ENCODE measurements at regions not wholly inside any gene's neighbourhood (a gene's known extent, or its start where the extent isn't known, plus 50 kb on each side); places are given as distances from the start of the nearest gene placed in this dataset.
"Not testable (repeated sequence)": the region's sequence is repeated elsewhere in the genome, so short reads cannot be mapped to it uniquely, and the experiment has no call there.

DNA sequence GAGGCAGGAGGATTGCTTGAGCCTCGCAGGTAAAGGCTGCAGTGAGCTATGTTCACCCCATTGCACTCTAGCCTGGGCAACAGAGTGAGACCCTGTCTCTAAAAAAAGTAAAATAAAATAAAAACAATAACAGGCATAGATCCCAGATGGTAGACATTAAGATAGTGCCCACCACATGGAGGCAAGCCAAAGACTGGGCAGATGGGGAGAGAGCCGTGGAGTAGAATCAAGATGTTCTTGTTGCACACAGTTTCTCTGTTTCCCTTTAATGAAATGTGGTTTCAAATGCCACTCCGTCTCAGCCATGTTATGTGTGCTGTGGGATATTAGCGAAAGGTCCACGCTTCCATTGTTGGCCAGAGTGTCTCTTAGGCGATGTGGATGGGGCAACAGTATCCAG is 63.8 kb upstream of the TBL1X start:
- H3K9me3 ChIP-seq (ENCODE audit: insufficient read depth, low read depth, low read length), result no peaks in the 10 kb centered on the region
- TF ChIP-seq EZH2phosphoT487 (IDR thresholded peaks at IDR 0.05; ENCODE audit: borderline replicate concordance), result no peak
- TF ChIP-seq, protein P1, sequence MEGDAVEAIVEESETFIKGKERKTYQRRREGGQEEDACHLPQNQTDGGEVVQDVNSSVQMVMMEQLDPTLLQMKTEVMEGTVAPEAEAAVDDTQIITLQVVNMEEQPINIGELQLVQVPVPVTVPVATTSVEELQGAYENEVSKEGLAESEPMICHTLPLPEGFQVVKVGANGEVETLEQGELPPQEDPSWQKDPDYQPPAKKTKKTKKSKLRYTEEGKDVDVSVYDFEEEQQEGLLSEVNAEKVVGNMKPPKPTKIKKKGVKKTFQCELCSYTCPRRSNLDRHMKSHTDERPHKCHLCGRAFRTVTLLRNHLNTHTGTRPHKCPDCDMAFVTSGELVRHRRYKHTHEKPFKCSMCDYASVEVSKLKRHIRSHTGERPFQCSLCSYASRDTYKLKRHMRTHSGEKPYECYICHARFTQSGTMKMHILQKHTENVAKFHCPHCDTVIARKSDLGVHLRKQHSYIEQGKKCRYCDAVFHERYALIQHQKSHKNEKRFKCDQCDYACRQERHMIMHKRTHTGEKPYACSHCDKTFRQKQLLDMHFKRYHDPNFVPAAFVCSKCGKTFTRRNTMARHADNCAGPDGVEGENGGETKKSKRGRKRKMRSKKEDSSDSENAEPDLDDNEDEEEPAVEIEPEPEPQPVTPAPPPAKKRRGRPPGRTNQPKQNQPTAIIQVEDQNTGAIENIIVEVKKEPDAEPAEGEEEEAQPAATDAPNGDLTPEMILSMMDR (conservative IDR thresholded peaks at IDR 0.05; ENCODE audit: low read length), result no peak

DNA sequence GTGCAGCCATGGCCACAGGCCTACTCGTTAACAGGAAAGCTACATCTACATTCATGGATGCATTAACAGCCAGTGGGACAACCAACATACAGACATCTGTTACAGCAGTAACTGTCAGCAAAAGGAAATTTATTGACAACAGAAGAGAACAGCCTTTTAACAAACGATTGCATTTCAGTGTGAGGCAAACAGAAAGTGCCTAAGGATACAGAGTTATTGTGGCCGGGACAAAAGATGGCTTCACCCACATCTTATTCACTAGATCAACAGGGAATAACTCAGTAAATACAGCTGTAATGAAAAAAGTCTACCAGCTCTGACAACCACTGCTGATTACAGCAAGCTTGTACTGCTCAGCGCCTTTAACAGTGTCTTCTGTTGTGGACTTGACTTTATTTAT is 61.5 kb upstream of the TBL1X start:
- no peaks in the 10 kb centered on the region for H3K4me1 ChIP-seq (ENCODE audit: insufficient read depth, low read length, poor library complexity, severe bottlenecking)
- H3K9me2 ChIP-seq (replicated peaks; ENCODE audit: low read depth, low read length), result no peaks in the 10 kb centered on the region
- no peak for TF ChIP-seq EZH2phosphoT487 (IDR thresholded peaks at IDR 0.05; ENCODE audit: borderline replicate concordance)
- TF ChIP-seq, protein P1 (conservative IDR thresholded peaks at IDR 0.05; ENCODE audit: low read length), result no peak
- H3K79me2 ChIP-seq (ENCODE audit: insufficient read depth, low read length), result no peaks in the 10 kb centered on the region
- no peak overlapping the region for H3K4me3 ChIP-seq (ENCODE audit: low read length, poor library complexity, severe bottlenecking)
- H3K27me3 ChIP-seq (ENCODE audit: insufficient read depth, low read length, poor library complexity, severe bottlenecking), result no peaks in the 10 kb centered on the region
- H3K9ac ChIP-seq (ENCODE audit: low read depth, low read length, poor library complexity, severe bottlenecking), result no peak overlapping the region
- H3K4me2 ChIP-seq (ENCODE audit: low read depth, low read length, poor library complexity, severe bottlenecking), result no peak overlapping the region
- no peaks in the 10 kb centered on the region for H3K36me3 ChIP-seq (ENCODE audit: insufficient read depth, low read length)
- no peaks in the 10 kb centered on the region for H3K9me3 ChIP-seq (ENCODE audit: insufficient read depth, low read depth, low read length)
- no peaks in the 10 kb centered on the region for H4K20me1 ChIP-seq (ENCODE audit: insufficient read depth, low read length, poor library complexity, severe bottlenecking)
- H2AFZ ChIP-seq (ENCODE audit: low read length), result no peak overlapping the region
- H3F3A ChIP-seq (ENCODE audit: low read depth), result no peaks in the 10 kb centered on the region

More for the DNA sequence above, 63.8 kb upstream of the TBL1X start:
- peaks cover 9% of the 10 kb centered on the region for H3K4me1 ChIP-seq (ENCODE audit: insufficient read depth, low read length, poor library complexity, severe bottlenecking)
- no peaks in the 10 kb centered on the region for H4K20me1 ChIP-seq (ENCODE audit: insufficient read depth, low read length, poor library complexity, severe bottlenecking)
- no peak overlapping the region for H2AFZ ChIP-seq (ENCODE audit: low read length)
- H3F3A ChIP-seq (ENCODE audit: low read depth), result no peaks in the 10 kb centered on the region
- H3K4me2 ChIP-seq (ENCODE audit: low read depth, low read length, poor library complexity, severe bottlenecking), result no peak overlapping the region
- H3K27me3 ChIP-seq (ENCODE audit: insufficient read depth, low read length, poor library complexity, severe bottlenecking), result no peaks in the 10 kb centered on the region
- H3K9ac ChIP-seq (ENCODE audit: low read depth, low read length, poor library complexity, severe bottlenecking), result no peak overlapping the region
- no peaks in the 10 kb centered on the region for H3K79me2 ChIP-seq (ENCODE audit: insufficient read depth, low read length)
- no peaks in the 10 kb centered on the region for H3K9me2 ChIP-seq (replicated peaks; ENCODE audit: low read depth, low read length)
- H3K36me3 ChIP-seq (ENCODE audit: insufficient read depth, low read length), result no peaks in the 10 kb centered on the region
- no peak overlapping the region for H3K4me3 ChIP-seq (ENCODE audit: low read length, poor library complexity, severe bottlenecking)

DNA sequence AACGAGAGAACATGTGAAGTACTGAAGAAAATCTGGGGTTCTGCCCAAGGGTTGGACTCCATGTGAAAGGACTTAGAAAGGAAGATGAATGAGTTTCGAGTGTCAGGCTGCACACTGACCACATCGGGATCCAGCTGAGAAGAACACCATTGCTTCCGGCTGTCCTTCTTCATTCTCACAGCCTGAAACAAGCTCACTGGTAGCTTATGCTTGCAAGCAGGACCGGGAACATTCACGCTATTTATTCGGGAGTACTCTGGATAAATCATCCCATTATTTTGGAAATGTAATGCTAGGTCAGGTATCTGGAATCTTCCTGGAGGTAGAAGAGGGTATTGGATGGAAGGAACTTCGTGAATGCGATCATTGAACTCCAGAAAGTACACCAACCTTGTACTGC is 59.2 kb upstream of the TBL1X start:
- H3K9me2 ChIP-seq (replicated peaks; ENCODE audit: low read depth, low read length); H4K20me1 ChIP-seq (ENCODE audit: insufficient read depth, low read length, poor library complexity, severe bottlenecking); H3K79me2 ChIP-seq (ENCODE audit: insufficient read depth, low read length): not testable (repeated sequence)

DNA sequence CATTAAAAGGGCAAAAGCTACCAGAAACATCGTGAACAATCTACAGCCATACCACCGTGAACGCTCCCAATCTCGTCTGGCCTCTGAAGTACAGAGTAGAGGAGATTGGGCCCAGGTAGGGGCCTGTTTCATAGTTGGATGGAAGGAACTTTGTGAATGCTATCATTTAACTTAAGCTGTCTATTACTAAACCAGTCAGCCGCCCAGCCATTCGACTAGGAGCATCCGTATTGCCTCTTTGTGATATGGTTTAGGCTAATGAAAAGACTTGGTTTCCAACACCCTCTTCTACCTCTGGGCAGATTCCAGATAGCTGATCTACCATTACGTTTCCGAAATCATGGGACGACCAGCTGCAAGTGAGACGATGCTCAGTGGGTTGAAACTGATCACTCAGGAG is 54.0 kb upstream of the TBL1X start:
- H4K20me1 ChIP-seq (ENCODE audit: insufficient read depth, low read length, poor library complexity, severe bottlenecking); H3K36me3 ChIP-seq (ENCODE audit: insufficient read depth, low read length); H3F3A ChIP-seq (ENCODE audit: low read depth); H3K79me2 ChIP-seq (ENCODE audit: insufficient read depth, low read length); H3K9me3 ChIP-seq (ENCODE audit: insufficient read depth, low read depth, low read length); H3K27me3 ChIP-seq (ENCODE audit: insufficient read depth, low read length, poor library complexity, severe bottlenecking); H2AFZ ChIP-seq (ENCODE audit: low read length); H3K4me1 ChIP-seq (ENCODE audit: insufficient read depth, low read length, poor library complexity, severe bottlenecking); H3K9ac ChIP-seq (ENCODE audit: low read depth, low read length, poor library complexity, severe bottlenecking); H3K9me2 ChIP-seq (replicated peaks; ENCODE audit: low read depth, low read length); H3K4me2 ChIP-seq (ENCODE audit: low read depth, low read length, poor library complexity, severe bottlenecking); H3K4me3 ChIP-seq (ENCODE audit: low read length, poor library complexity, severe bottlenecking): not testable (repeated sequence)

More for the DNA sequence above, 59.2 kb upstream of the TBL1X start:
- H3K9ac ChIP-seq (ENCODE audit: low read depth, low read length, poor library complexity, severe bottlenecking); H2AFZ ChIP-seq (ENCODE audit: low read length); H3K4me2 ChIP-seq (ENCODE audit: low read depth, low read length, poor library complexity, severe bottlenecking); H3K9me3 ChIP-seq (ENCODE audit: insufficient read depth, low read depth, low read length); H3K27me3 ChIP-seq (ENCODE audit: insufficient read depth, low read length, poor library complexity, severe bottlenecking); H3K4me1 ChIP-seq (ENCODE audit: insufficient read depth, low read length, poor library complexity, severe bottlenecking); H3F3A ChIP-seq (ENCODE audit: low read depth); H3K36me3 ChIP-seq (ENCODE audit: insufficient read depth, low read length); H3K4me3 ChIP-seq (ENCODE audit: low read length, poor library complexity, severe bottlenecking): not testable (repeated sequence)

DNA sequence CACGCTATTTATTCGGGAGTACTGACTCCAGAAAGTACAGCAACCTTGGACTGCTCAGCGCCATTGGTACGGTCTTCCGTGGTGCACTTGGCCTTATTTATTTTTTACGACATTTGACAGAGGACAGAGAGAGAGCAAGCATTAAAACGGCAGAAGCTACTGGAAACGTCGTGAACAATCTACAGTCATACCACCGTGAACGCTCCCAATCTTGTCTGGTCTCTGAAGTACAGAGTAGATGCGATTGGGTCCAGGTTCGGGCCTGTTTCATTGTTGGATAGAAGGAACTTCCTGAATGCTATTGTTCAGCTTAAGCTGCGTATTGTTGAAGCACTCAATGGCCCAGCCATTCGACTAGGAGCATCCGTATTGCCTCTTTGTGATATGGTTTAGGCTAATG is 53.2 kb upstream of the TBL1X start:
- H3F3A ChIP-seq (ENCODE audit: low read depth); H3K9me3 ChIP-seq (ENCODE audit: insufficient read depth, low read depth, low read length); H3K9ac ChIP-seq (ENCODE audit: low read depth, low read length, poor library complexity, severe bottlenecking); H3K4me3 ChIP-seq (ENCODE audit: low read length, poor library complexity, severe bottlenecking); H3K4me2 ChIP-seq (ENCODE audit: low read depth, low read length, poor library complexity, severe bottlenecking); H3K9me2 ChIP-seq (replicated peaks; ENCODE audit: low read depth, low read length); H3K27me3 ChIP-seq (ENCODE audit: insufficient read depth, low read length, poor library complexity, severe bottlenecking); H4K20me1 ChIP-seq (ENCODE audit: insufficient read depth, low read length, poor library complexity, severe bottlenecking); H3K79me2 ChIP-seq (ENCODE audit: insufficient read depth, low read length); H3K36me3 ChIP-seq (ENCODE audit: insufficient read depth, low read length); H3K4me1 ChIP-seq (ENCODE audit: insufficient read depth, low read length, poor library complexity, severe bottlenecking); H2AFZ ChIP-seq (ENCODE audit: low read length): not testable (repeated sequence)
